ENCODE measurements at regions not wholly inside any gene's neighbourhood (a gene's known extent, or its start where the extent isn't known, plus 50 kb on each side); places are given as distances from the start of the nearest gene placed in this dataset.

- in situ Hi-C loops (cut with HindIII; ENCODE audit: low pct_unique_long_range_greater_than_20kb, low sequenced_read_pairs), result no loop called here
- no peak for TF ChIP-seq JUND (IDR thresholded peaks at IDR 0.05; ENCODE audit: low read depth)
- no peak for DNase-seq (ENCODE audit: low read depth in 1 of 2, low spot score in 1 of 2)
Observed at GRCh38 chr9:26725573-26725972, 167.0 kb downstream of the CAAP1 start.

DNA sequence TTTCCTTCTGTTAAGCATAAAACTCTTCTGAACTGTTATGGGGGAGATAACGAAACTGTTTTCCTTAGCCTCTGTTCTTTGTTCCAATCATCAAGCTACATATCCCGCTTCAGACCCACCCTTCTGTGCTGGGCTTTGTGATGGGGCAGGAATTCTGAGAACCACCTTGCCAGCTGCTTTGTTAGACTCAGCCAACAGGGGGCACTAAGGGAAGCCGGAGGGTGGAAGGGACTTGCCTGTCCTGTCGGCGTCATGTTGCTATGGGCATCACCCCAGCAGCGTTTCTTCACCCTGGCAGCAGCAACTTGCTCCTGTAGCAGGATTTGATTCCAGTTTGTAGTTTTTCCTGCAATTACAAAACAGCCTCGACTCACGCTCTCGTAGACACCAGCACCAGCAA lies 169.1 kb downstream of the CAAP1 start:
- in situ Hi-C loops (cut with HindIII; ENCODE audit: low pct_unique_long_range_greater_than_20kb, low sequenced_read_pairs), result no loop called here
- TF ChIP-seq JUND (IDR thresholded peaks at IDR 0.05; ENCODE audit: low read depth), result no peak
- DNase-seq (ENCODE audit: low read depth in 1 of 2, low spot score in 1 of 2), result peak in 1 of 2 experiments; percentile 47

GRCh38 chr9:26722755-26723154 lies 169.8 kb downstream of the CAAP1 start:
- TF ChIP-seq JUND (IDR thresholded peaks at IDR 0.05; ENCODE audit: low read depth), result no peak
- in situ Hi-C loops (cut with HindIII; ENCODE audit: low pct_unique_long_range_greater_than_20kb, low sequenced_read_pairs), result no loop called here
- DNase-seq (ENCODE audit: low read depth in 1 of 2, low spot score in 1 of 2), result no peak

- TF ChIP-seq JUND (IDR thresholded peaks at IDR 0.05; ENCODE audit: low read depth), result no peak
- in situ Hi-C loops (cut with HindIII; ENCODE audit: low pct_unique_long_range_greater_than_20kb, low sequenced_read_pairs), result no loop called here
- DNase-seq (ENCODE audit: low read depth in 1 of 2, low spot score in 1 of 2), result no peak
Observed at GRCh38 chr9:26710008-26710407, 182.6 kb downstream of the CAAP1 start.

DNA sequence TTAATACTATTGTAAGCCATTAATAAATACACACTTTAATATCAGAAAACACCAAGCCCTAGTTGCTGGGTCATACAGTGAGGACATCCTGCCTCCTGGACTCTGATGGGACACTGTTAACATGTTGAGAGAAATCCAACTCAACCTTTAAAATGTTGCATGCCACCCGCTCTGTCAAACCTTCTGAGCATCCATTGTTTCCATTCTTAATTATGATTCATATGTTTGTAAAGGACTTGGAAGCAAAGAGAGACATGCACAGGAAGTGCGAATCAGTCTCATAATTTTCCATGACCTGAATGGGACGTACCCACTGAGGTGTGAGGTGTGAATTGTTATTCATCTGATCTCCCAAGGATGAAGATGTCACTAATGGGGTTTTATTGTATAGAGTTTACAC lies 186.4 kb downstream of the CAAP1 start:
- no peak for TF ChIP-seq JUND (IDR thresholded peaks at IDR 0.05; ENCODE audit: low read depth)
- no peak for DNase-seq (ENCODE audit: low read depth in 1 of 2, low spot score in 1 of 2)
- in situ Hi-C loops (cut with HindIII; ENCODE audit: low pct_unique_long_range_greater_than_20kb, low sequenced_read_pairs), result no loop called here

DNA sequence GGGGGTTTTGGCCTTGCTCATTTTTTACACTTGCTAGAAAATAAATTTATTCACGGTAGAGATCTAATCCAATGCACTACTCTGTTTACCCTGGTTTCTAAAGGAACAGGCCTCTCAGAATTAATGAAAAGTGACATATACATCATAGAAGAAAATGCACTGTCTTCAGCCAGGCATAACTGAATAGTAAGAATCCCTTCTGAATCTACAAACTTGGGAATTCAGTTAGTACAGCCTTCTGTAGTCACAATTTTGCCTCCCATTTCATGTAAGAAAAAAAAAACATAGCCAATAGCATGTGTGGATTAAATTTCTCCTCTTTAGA lies 197.3 kb downstream of the CAAP1 start:
- in situ Hi-C loops (cut with HindIII; ENCODE audit: low pct_unique_long_range_greater_than_20kb, low sequenced_read_pairs), result no loop called here
- DNase-seq (ENCODE audit: low read depth in 1 of 2, low spot score in 1 of 2), result no peak

DNA sequence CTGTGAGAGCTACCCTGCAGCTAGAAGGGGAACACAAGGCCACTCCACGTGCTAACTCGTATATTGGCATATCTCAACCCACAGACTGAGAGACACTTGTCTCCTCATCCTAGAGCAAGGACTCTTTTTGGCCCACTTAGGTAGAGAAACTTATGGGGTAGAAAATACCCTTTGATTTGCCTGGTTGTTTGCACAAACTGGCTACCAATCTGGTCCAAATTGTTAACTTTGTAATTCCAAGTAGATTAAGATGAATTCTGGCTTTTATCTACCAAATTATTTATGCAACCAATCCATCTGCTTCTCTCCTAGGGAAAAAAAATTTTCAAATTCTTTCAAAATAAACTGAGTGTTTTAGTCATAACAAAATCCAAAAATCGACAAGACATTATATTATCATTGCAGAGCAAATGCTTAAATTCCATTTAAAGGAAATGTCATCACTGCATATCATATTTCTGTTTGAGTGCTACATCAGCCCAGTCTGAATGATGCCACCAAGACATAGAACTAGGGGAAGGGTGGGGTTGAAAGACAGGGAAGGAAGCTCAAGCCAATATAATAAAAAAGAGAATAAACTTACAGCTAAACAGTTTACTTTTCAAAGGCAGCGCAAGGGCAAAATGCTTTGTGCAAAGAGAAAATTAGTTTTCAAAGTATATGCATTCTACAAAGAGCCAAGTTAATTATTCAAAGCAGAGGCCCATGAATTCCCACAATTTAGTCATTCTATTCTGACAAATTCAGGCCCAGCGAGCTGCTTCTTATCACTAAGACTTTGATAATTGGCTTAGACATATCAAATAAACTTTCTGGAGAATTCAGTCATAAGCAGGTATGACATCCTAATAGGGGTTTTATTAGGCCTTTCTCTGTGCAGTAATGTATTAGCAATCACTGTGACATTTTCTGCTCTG lies 198.0 kb downstream of the CAAP1 start:
- no peak for DNase-seq (ENCODE audit: low read depth in 1 of 2, low spot score in 1 of 2)
- no peak for TF ChIP-seq JUND (IDR thresholded peaks at IDR 0.05; ENCODE audit: low read depth)
- in situ Hi-C loops (cut with HindIII; ENCODE audit: low pct_unique_long_range_greater_than_20kb, low sequenced_read_pairs), result no loop called here

More for the DNA sequence above, 197.3 kb downstream of the CAAP1 start:
- TF ChIP-seq JUND (IDR thresholded peaks at IDR 0.05; ENCODE audit: low read depth), result no peak

DNA sequence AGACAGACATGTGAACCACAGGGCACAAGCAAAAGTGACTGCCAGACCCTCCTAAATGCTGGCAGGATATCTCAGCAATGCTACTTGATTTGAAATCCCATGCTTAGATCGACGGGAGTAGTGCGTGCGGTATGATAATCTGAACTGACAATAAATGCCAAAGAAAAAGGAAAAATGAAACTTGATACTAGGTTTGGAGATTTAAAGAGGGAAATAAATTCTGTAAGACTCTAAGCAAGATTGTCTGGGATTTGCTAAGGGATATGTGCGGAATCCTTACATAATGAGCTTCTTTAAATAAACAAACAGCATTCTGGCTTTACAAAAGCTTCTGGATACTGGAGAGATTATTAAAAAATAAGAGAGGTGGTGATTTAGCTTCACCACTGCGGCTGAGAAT lies 203.6 kb downstream of the CAAP1 start:
- no peak for DNase-seq (ENCODE audit: low read depth in 1 of 2, low spot score in 1 of 2)
- in situ Hi-C loops (cut with HindIII; ENCODE audit: low pct_unique_long_range_greater_than_20kb, low sequenced_read_pairs), result no loop called here
- TF ChIP-seq JUND (IDR thresholded peaks at IDR 0.05; ENCODE audit: low read depth), result no peak

DNA sequence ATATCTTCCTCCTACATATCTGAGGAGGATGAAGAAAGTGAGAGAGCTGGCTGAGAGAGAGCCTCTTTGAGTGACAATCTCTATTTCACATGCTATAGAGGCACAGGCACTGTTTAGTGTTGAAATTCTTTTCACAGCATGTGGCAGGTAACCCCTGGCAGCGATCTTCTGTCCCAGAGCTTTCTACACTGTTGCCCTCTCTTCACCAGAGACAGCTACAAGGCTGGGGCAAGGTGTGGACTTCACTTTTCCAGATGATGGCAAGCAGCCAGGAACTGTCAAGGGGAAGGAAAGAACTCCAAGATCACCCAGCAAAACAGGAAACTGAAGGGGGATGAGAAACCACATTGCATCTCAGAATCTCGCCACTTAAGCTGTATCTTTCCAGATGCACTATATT lies 205.2 kb downstream of the CAAP1 start:
- TF ChIP-seq JUND (IDR thresholded peaks at IDR 0.05; ENCODE audit: low read depth), result no peak
- DNase-seq (ENCODE audit: low read depth in 1 of 2, low spot score in 1 of 2), result no peak
- in situ Hi-C loops (cut with HindIII; ENCODE audit: low pct_unique_long_range_greater_than_20kb, low sequenced_read_pairs), result no loop called here

DNA sequence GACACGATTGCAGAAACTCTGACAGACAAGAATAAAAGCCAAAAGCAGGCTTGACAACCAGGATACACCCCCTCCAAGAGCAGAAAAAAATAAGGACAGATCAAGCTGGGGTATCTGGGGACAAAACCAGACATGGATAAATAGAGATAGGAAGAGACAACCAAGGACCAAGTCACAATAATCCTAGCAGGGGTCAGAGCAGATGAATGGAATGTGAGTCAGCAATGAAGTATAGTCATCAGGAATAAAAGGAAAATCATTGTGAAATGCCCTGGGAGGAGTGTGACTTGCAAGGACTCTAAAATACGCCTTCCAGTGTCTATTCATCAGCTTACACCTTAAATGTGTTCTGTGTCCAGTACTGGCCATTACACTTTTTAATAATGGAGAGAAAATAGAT lies 206.8 kb downstream of the CAAP1 start:
- in situ Hi-C loops (cut with HindIII; ENCODE audit: low pct_unique_long_range_greater_than_20kb, low sequenced_read_pairs), result no loop called here
- no peak for DNase-seq (ENCODE audit: low read depth in 1 of 2, low spot score in 1 of 2)
- no peak for TF ChIP-seq JUND (IDR thresholded peaks at IDR 0.05; ENCODE audit: low read depth)

DNA sequence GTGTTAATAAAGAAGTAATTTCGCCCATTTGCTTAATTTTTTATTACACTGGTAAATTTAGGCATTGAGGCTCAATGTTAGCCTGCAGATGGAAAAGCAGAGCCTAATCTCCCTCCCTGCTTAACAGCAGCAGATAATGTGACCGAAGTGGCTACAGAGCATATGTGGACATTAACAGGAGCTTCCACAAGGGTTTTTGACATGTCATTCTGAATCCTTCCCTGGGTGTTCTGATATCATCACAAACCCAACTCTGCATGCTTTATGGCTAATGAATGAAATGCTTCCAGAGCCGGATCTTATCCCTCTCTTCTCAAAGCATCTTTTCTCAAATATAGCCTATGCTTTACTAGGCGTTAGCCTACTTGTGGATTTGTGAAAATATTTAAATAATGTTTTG lies 208.6 kb downstream of the CAAP1 start:
- DNase-seq (ENCODE audit: low read depth in 1 of 2, low spot score in 1 of 2), result no peak
- in situ Hi-C loops (cut with HindIII; ENCODE audit: low pct_unique_long_range_greater_than_20kb, low sequenced_read_pairs), result no loop called here
- TF ChIP-seq JUND (IDR thresholded peaks at IDR 0.05; ENCODE audit: low read depth), result no peak

- no peak for DNase-seq (ENCODE audit: low read depth in 1 of 2, low spot score in 1 of 2)
- in situ Hi-C loops (cut with HindIII; ENCODE audit: low pct_unique_long_range_greater_than_20kb, low sequenced_read_pairs), result no loop called here
- no peak for TF ChIP-seq JUND (IDR thresholded peaks at IDR 0.05; ENCODE audit: low read depth)
Observed at GRCh38 chr9:26682796-26683496, 209.7 kb downstream of the CAAP1 start.

- no peak for DNase-seq (ENCODE audit: low read depth in 1 of 2, low spot score in 1 of 2)
- TF ChIP-seq JUND (IDR thresholded peaks at IDR 0.05; ENCODE audit: low read depth), result no peak
- in situ Hi-C loops (cut with HindIII; ENCODE audit: low pct_unique_long_range_greater_than_20kb, low sequenced_read_pairs), result no loop called here
Observed at GRCh38 chr9:26682041-26682440, 210.6 kb downstream of the CAAP1 start.
